HCT116 (cell line): ENCODE measurements at regions not wholly inside any gene's neighbourhood (a gene's known extent, or its start where the extent isn't known, plus 50 kb on each side); places are given as distances from the start of the nearest gene placed in this dataset.

ENCODE experiments used
- ATAC-seq: fragments of 200-7000 bp; cut with Tn5 transposase; 2 replicates; pipeline ENCODE4 v1.9.1; 2020; ENCODE audit warnings: mild to moderate bottlenecking, moderate library complexity
- BruUV-seq: library from RNA; stranded (reverse); fragments of 400-500 nt; replicated peaks from 2 replicates; lab custom pipeline; 2021; lab: Mats Ljungman, UMichigan
- CTCF ChIA-PET: fragments of 300-600 bp; sonication (Branson Sonifier 250); formaldehyde crosslinking; loops from one replicate; lab custom pipeline; 2021; ENCODE audit warnings: antibody characterized with exemption; lab: Charles Lee
- POLR2A ChIA-PET: fragments of 300-600, 350-600 bp; sonication (Branson Sonifier 250); formaldehyde crosslinking; loops from one replicate; lab custom pipeline; 2021; ENCODE audit warnings: antibody characterized with exemption; lab: Charles Lee
- RAD21 ChIA-PET, 2 experiments: fragments of 300-600 bp; sonication (Branson Sonifier 250); formaldehyde crosslinking; loops; one replicate each; lab custom pipeline; 2023; ENCODE audit warnings: low total read pairs in 2 of 2; ENCODE audit not compliant: uncharacterized antibody in 2 of 2, unreplicated experiment in 2 of 2, low non-redundant PET in 1 of 2; lab: Charles Lee
- DNase-seq: peaks from one replicate; pipeline ENCODE4 v3.0.0-alpha.2; 2010; ENCODE audit warnings: low read depth, low spot score
- H2AFZ ChIP-seq: fragments of 200-600 bp; shearing (Covaris generic), sonication (generic); 2 replicates; pipeline ENCODE4 v1.6.1; 2017; ENCODE audit warnings: low read depth, mixed run types, mixed read lengths, antibody characterized with exemption, low read length; ENCODE audit not compliant: poor library complexity, severe bottlenecking
- H3K27ac ChIP-seq: 2 replicates; pipeline ENCODE4 v1.5.1; 2012; ENCODE audit warnings: low read depth, low read length
- H3K27me3 ChIP-seq: fragments of 200-600 bp; sonication (generic); 2 replicates; pipeline ENCODE4 v1.6.1; 2016; ENCODE audit warnings: mixed run types, low read length, mixed read lengths; ENCODE audit not compliant: insufficient read depth
- H3K36me3 ChIP-seq, 2 experiments: fragments of 200-500 bp in 1 of 2; fragments of 200-600 bp in 1 of 2; sonication (Bioruptor generic) in 1 of 2; sonication (generic) in 1 of 2; 2 replicates each; pipeline versions ENCODE4 v1.5.1 to v1.6.1; 2014 to 2016; ENCODE audit warnings: low read length in 2 of 2, inconsistent platforms in 1 of 2, mixed read lengths in 1 of 2, mixed run types in 1 of 2; ENCODE audit not compliant: insufficient read depth in 2 of 2, control insufficient read depth in 1 of 2
- H3K4me1 ChIP-seq, 2 experiments: fragments of 200-600 bp in 1 of 2; sonication (generic) in 1 of 2; 2 replicates each; pipeline versions ENCODE4 v1.5.1 to v1.6.1; 2012 to 2017; ENCODE audit warnings: low read length in 2 of 2, inconsistent platforms in 1 of 2, mild to moderate bottlenecking in 1 of 2, mixed read lengths in 1 of 2, mixed run types in 1 of 2, moderate library complexity in 1 of 2; ENCODE audit not compliant: insufficient read depth in 2 of 2, control insufficient read depth in 1 of 2
- H3K4me2 ChIP-seq: fragments of 200-600 bp; sonication (generic); 2 replicates; pipeline ENCODE4 v1.6.1; 2017; ENCODE audit warnings: mixed run types, low read length, mixed read lengths
- H3K4me3 ChIP-seq, 2 experiments: fragments of 200-600 bp in 1 of 2; sonication (generic) in 1 of 2; replicated peaks in 1 of 2; 2 replicates each; pipeline ENCODE4 v1.5.1; 2011 to 2016; ENCODE audit warnings: low read length in 2 of 2, control low read depth in 1 of 2, low read depth in 1 of 2, mild to moderate bottlenecking in 1 of 2, mixed read lengths in 1 of 2, mixed run types in 1 of 2
- H3K79me2 ChIP-seq: fragments of 200-600 bp; sonication (generic); 2 replicates; pipeline ENCODE4 v1.6.1; 2017; ENCODE audit warnings: mild to moderate bottlenecking, mixed run types, low read length, moderate library complexity, mixed read lengths; ENCODE audit not compliant: insufficient read depth
- H3K9ac ChIP-seq: fragments of 200-600 bp; sonication (generic); 2 replicates; pipeline ENCODE4 v1.6.1; 2016; ENCODE audit warnings: low read length, mixed read lengths
- H3K9me2 ChIP-seq: fragments of 200-600 bp; sonication (generic), shearing (Covaris generic); 2 replicates; pipeline ENCODE4 v1.6.1; 2017; ENCODE audit warnings: mixed run types, mild to moderate bottlenecking, moderate library complexity; ENCODE audit not compliant: insufficient read depth
- H3K9me3 ChIP-seq, 2 experiments: fragments of 200-500 bp in 1 of 2; fragments of 200-600 bp in 1 of 2; sonication (Bioruptor generic) in 1 of 2; sonication (generic) in 1 of 2; 2 replicates each; pipeline ENCODE4 v1.6.1; 2014 to 2017; ENCODE audit warnings: low read length in 2 of 2, mixed read lengths in 2 of 2, inconsistent platforms in 1 of 2, low read depth in 1 of 2, mild to moderate bottlenecking in 1 of 2, mixed run types in 1 of 2, moderate library complexity in 1 of 2; ENCODE audit not compliant: control insufficient read depth in 1 of 2, insufficient read depth in 1 of 2
- H4K20me1 ChIP-seq: fragments of 200-600 bp; sonication (generic), shearing (Covaris generic); 2 replicates; pipeline ENCODE4 v1.6.1; 2017; ENCODE audit warnings: mixed run types, mild to moderate bottlenecking, moderate library complexity; ENCODE audit not compliant: insufficient read depth
- CBX3 ChIP-seq: IDR thresholded peaks from 2 replicates; pipeline ENCODE4 v1.6.1; 2012; ENCODE audit warnings: low read depth
- CEBPB ChIP-seq: IDR thresholded peaks from 2 replicates; pipeline ENCODE4 v1.6.1; 2012; ENCODE audit warnings: low read depth
- EZH2 ChIP-seq: fragments of 200-600 bp; sonication (generic); IDR thresholded peaks from 2 replicates; pipeline ENCODE4 v1.6.1; 2017; ENCODE audit warnings: antibody characterized with exemption, mixed run types
- FOSL1 ChIP-seq: IDR thresholded peaks from 2 replicates; pipeline ENCODE4 v1.6.1; 2012; ENCODE audit warnings: low read depth
- JUND ChIP-seq: IDR thresholded peaks from 2 replicates; pipeline ENCODE4 v1.6.1; 2012
- POLR2A ChIP-seq: IDR thresholded peaks from 2 replicates; pipeline ENCODE4 v1.7.0; 2011; ENCODE audit warnings: borderline replicate concordance; ENCODE audit not compliant: insufficient read depth, insufficient read length; ENCODE audit errors: extremely low read depth
- POLR2AphosphoS5 ChIP-seq: IDR thresholded peaks from 2 replicates; pipeline ENCODE4 v1.6.1; 2011; ENCODE audit warnings: mild to moderate bottlenecking, low read depth, low read length, moderate library complexity
- RAD21 ChIP-seq: IDR thresholded peaks from 2 replicates; pipeline ENCODE4 v1.6.1; 2012; ENCODE audit warnings: low read depth, mild to moderate bottlenecking
- SIN3A ChIP-seq: IDR thresholded peaks from 2 replicates; pipeline ENCODE4 v1.6.1; 2012; ENCODE audit warnings: low read depth
- SP1 ChIP-seq: IDR thresholded peaks from 2 replicates; pipeline ENCODE4 v1.6.1; 2012; ENCODE audit warnings: low read depth
- TCF7L2 ChIP-seq: IDR thresholded peaks from 2 replicates; pipeline ENCODE4 v1.7.0; 2011; ENCODE audit warnings: borderline replicate concordance, inconsistent platforms; ENCODE audit not compliant: insufficient read depth, insufficient read length; ENCODE audit errors: extremely low read depth
- YY1 ChIP-seq: IDR thresholded peaks from 2 replicates; pipeline ENCODE4 v1.6.1; 2011; ENCODE audit warnings: low read length, low read depth, moderate library complexity, mild to moderate bottlenecking; ENCODE audit not compliant: insufficient replicate concordance; ENCODE audit errors: extremely low read depth
- ZFX ChIP-seq: fragments of 450-650 bp; IDR thresholded peaks from 2 replicates; pipeline ENCODE4 v1.6.1; 2017
- ZNF274 ChIP-seq: fragments of 200-500 bp; sonication (Bioruptor generic); IDR thresholded peaks from 2 replicates; pipeline ENCODE4 v1.6.1; 2014; ENCODE audit warnings: mild to moderate bottlenecking, low read depth, low read length, inconsistent platforms
- intact Hi-C: fragments of 100-400 bp; cut with micrococcal nuclease; formaldehyde crosslinking; loops from 2 replicates; pipeline ENCODE4 v1.10.0; 2022
- TF ChIP-seq, protein P1 (sequence below), 3 experiments: fragments of 200-600 bp in 1 of 3; sonication (generic) in 1 of 3; IDR thresholded peaks in 2 of 3; conservative IDR thresholded peaks in 1 of 3; 2 replicates each; pipeline ENCODE4 v1.5.1; 2012 to 2017; ENCODE audit warnings: low read depth in 2 of 3, low read length in 2 of 3, antibody characterized with exemption in 1 of 3, borderline replicate concordance in 1 of 3, control low read depth in 1 of 3, mild to moderate bottlenecking in 1 of 3, mixed read lengths in 1 of 3, mixed run types in 1 of 3, moderate library complexity in 1 of 3; ENCODE audit not compliant: insufficient read depth in 1 of 3
- TF ChIP-seq, protein P2 (sequence below): IDR thresholded peaks from 2 replicates; pipeline ENCODE4 v1.6.1; 2012
- TF ChIP-seq, protein P3 (sequence below): IDR thresholded peaks from 2 replicates; pipeline ENCODE4 v1.6.1; 2012; ENCODE audit warnings: low read depth

DNA sequence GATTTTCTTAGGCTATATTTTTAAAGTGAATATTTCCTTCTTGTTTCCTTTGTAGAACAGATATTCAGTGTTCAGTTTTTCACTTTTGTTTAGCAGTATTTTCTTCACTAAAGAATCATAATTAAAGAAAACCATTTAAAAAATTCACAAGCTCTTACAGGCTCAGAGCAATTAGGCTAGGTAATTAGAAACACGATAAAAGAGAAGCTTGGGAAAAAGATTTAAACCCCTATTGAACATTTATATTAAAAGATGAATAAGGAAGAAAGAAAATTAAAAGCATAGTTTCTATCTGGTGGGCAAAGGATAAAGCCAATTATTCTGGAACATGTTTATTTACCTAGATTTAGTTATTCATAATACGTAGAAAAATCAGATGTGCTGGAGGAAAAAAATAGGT lies 942.6 kb downstream of the PLA2G4A start:
- intact Hi-C loops: no loop called here
- Histone ChIP-seq H3K79me2 (no peaks in the 10 kb centered on the region), H3K4me1 (no peaks in the 10 kb centered on the region)
- RAD21 ChIA-PET: no interaction called here
- BruUV-seq: no TSS peak
- TF ChIP-seq YY1 (no peak), TCF7L2 (no peak), SP1 (no peak)
- TF ChIP-seq, all 23 proteins: peak for 0
- ChIA-PET POLR2A (no interaction called here), CTCF (no interaction called here)
- Histone ChIP-seq H3K27ac (no peak overlapping the region), H3K9me3 (no peaks in the 10 kb centered on the region), H4K20me1 (no peaks in the 10 kb centered on the region), H3K4me2 (no peak overlapping the region), H3K9ac (no peak overlapping the region), H3K4me3 (no peak overlapping the region), H3K9me2 (no peaks in the 10 kb centered on the region), H3K27me3 (no peaks in the 10 kb centered on the region), H3K36me3 (no peaks in the 10 kb centered on the region), H2AFZ (no peak overlapping the region)
- ATAC-seq: no peak
- DNase-seq: no peak

DNA sequence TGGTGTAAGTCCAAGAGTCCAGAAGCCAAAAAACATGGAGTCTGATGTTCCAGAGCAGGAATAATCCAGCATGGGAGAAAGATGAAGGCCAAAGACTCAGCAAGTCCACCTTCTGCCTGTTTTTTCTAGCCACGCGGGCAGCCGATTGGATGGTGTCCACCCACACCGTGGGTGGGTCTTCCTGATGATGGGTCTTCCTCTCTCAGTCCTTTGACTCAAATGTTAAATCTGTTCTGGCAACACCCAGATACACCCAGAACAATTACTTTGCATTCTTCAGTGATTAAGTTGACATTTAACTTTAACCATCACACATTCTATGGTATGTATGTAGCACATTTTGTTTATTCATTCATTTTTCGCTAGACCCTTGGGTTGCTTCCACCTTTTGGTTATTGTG lies 944.4 kb downstream of the PLA2G4A start:
- intact Hi-C loops: no loop called here
- RAD21 ChIA-PET: no interaction called here
- BruUV-seq: no TSS peak
- Histone ChIP-seq H3K4me1 (no peaks in the 10 kb centered on the region), H3K4me2 (no peak overlapping the region), H3K27ac (no peak overlapping the region), H3K79me2 (no peaks in the 10 kb centered on the region), H3K27me3 (no peaks in the 10 kb centered on the region), H3K4me3 (no peak overlapping the region), H3K9me2 (no peaks in the 10 kb centered on the region), H3K9me3 (no peaks in the 10 kb centered on the region), H2AFZ (no peak overlapping the region), H3K9ac (no peak overlapping the region), H4K20me1 (no peaks in the 10 kb centered on the region), H3K36me3 (no peaks in the 10 kb centered on the region)
- DNase-seq (no peak), ATAC-seq (no peak)
- CTCF ChIA-PET: no interaction called here
- POLR2A ChIA-PET: no interaction called here
- TF ChIP-seq ZFX (no peak), POLR2AphosphoS5 (no peak), SP1 (no peak), CBX3 (no peak), JUND (no peak), CEBPB (no peak), ZNF274 (no peak), TCF7L2 (no peak), RAD21 (no peak), FOSL1 (no peak), SIN3A (no peak), EZH2 (no peak), POLR2A (no peak), YY1 (no peak)
- TF ChIP-seq, protein P1, sequence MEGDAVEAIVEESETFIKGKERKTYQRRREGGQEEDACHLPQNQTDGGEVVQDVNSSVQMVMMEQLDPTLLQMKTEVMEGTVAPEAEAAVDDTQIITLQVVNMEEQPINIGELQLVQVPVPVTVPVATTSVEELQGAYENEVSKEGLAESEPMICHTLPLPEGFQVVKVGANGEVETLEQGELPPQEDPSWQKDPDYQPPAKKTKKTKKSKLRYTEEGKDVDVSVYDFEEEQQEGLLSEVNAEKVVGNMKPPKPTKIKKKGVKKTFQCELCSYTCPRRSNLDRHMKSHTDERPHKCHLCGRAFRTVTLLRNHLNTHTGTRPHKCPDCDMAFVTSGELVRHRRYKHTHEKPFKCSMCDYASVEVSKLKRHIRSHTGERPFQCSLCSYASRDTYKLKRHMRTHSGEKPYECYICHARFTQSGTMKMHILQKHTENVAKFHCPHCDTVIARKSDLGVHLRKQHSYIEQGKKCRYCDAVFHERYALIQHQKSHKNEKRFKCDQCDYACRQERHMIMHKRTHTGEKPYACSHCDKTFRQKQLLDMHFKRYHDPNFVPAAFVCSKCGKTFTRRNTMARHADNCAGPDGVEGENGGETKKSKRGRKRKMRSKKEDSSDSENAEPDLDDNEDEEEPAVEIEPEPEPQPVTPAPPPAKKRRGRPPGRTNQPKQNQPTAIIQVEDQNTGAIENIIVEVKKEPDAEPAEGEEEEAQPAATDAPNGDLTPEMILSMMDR (IDR thresholded peaks at IDR 0.05 in 2 of 3, conservative IDR thresholded peaks at IDR 0.05 in 1 of 3; ENCODE audit: borderline replicate concordance in 1 of 3, insufficient read depth in 1 of 3, low read depth in 2 of 3, low read length in 2 of 3): no peak
- TF ChIP-seq, protein P2, sequence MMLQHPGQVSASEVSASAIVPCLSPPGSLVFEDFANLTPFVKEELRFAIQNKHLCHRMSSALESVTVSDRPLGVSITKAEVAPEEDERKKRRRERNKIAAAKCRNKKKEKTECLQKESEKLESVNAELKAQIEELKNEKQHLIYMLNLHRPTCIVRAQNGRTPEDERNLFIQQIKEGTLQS: no peak
- TF ChIP-seq, protein P3, sequence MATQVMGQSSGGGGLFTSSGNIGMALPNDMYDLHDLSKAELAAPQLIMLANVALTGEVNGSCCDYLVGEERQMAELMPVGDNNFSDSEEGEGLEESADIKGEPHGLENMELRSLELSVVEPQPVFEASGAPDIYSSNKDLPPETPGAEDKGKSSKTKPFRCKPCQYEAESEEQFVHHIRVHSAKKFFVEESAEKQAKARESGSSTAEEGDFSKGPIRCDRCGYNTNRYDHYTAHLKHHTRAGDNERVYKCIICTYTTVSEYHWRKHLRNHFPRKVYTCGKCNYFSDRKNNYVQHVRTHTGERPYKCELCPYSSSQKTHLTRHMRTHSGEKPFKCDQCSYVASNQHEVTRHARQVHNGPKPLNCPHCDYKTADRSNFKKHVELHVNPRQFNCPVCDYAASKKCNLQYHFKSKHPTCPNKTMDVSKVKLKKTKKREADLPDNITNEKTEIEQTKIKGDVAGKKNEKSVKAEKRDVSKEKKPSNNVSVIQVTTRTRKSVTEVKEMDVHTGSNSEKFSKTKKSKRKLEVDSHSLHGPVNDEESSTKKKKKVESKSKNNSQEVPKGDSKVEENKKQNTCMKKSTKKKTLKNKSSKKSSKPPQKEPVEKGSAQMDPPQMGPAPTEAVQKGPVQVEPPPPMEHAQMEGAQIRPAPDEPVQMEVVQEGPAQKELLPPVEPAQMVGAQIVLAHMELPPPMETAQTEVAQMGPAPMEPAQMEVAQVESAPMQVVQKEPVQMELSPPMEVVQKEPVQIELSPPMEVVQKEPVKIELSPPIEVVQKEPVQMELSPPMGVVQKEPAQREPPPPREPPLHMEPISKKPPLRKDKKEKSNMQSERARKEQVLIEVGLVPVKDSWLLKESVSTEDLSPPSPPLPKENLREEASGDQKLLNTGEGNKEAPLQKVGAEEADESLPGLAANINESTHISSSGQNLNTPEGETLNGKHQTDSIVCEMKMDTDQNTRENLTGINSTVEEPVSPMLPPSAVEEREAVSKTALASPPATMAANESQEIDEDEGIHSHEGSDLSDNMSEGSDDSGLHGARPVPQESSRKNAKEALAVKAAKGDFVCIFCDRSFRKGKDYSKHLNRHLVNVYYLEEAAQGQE: no peak
